Thyroid gland (tissue), 4 donors: ENCODE measurements at regions not wholly inside any gene's neighbourhood (a gene's known extent, or its start where the extent isn't known, plus 50 kb on each side); places are given as distances from the start of the nearest gene placed in this dataset.

Experiments used
- DNase-seq, 2 donors: peaks; one replicate each; pipeline ENCODE4 v3.0.0-alpha.2; 2019
- H3K27ac ChIP-seq, 3 donors: fragments of 200-600 bp; sonication (generic); 1 replicate in 2 of 3; 2 replicates in 1 of 3; pipeline ENCODE4 v1.5.1; 2016 to 2019; ENCODE audit warnings: mild to moderate bottlenecking in 1 of 3, moderate library complexity in 1 of 3
- H3K27me3 ChIP-seq: fragments of 200-600 bp; sonication (generic); one replicate; pipeline ENCODE4 v1.5.1; 2019
- H3K36me3 ChIP-seq, 2 donors: fragments of 200-600 bp; sonication (generic); one replicate each; pipeline ENCODE4 v1.5.1; 2016 to 2019
- H3K4me1 ChIP-seq, 2 donors: fragments of 200-600 bp; sonication (generic); one replicate each; pipeline ENCODE4 v1.5.1; 2017 to 2019
- H3K4me3 ChIP-seq, 3 donors: fragments of 200-600 bp; sonication (generic); replicated peaks in 1 of 3; 1 replicate in 2 of 3; 2 replicates in 1 of 3; pipeline ENCODE4 v1.5.1; 2016; ENCODE audit warnings: mild to moderate bottlenecking in 1 of 3
- H3K9me3 ChIP-seq: fragments of 200-600 bp; sonication (generic); one replicate; pipeline ENCODE4 v1.5.1; 2017
- POLR2A ChIP-seq, 2 donors: fragments of 450-650 bp; IDR thresholded peaks; one replicate each; pipeline ENCODE4 v1.6.1; 2017; ENCODE audit warnings: antibody characterized with exemption in 2 of 2, mild to moderate bottlenecking in 2 of 2, moderate library complexity in 1 of 2
- WGBS, 2 donors: methylation state at CpG; one replicate each; pipeline ENCODE4 v1.1.5; 2017; 5-methylcytosine and 5-hydroxymethylcytosine counted together
- intact Hi-C: fragments of 100-400 bp; cut with DNase I; formaldehyde crosslinking; loops from one replicate; pipeline ENCODE4 v1.15.1; 2023
- TF ChIP-seq, protein P1 (sequence below), 6 experiments: fragments of 200-600 bp in 3 of 6; fragments of 450-650 bp in 3 of 6; sonication (generic) in 3 of 6; IDR thresholded peaks; one replicate each; pipeline ENCODE4 v1.5.1; 2016 to 2019; ENCODE audit warnings: antibody characterized with exemption in 6 of 6, mild to moderate bottlenecking in 2 of 6, inconsistent platforms in 1 of 6, moderate library complexity in 1 of 6

- 84 to 88% methylated on average over 4 of the region's 4 CpGs for WGBS, 2 donors
- TF ChIP-seq, protein P1, sequence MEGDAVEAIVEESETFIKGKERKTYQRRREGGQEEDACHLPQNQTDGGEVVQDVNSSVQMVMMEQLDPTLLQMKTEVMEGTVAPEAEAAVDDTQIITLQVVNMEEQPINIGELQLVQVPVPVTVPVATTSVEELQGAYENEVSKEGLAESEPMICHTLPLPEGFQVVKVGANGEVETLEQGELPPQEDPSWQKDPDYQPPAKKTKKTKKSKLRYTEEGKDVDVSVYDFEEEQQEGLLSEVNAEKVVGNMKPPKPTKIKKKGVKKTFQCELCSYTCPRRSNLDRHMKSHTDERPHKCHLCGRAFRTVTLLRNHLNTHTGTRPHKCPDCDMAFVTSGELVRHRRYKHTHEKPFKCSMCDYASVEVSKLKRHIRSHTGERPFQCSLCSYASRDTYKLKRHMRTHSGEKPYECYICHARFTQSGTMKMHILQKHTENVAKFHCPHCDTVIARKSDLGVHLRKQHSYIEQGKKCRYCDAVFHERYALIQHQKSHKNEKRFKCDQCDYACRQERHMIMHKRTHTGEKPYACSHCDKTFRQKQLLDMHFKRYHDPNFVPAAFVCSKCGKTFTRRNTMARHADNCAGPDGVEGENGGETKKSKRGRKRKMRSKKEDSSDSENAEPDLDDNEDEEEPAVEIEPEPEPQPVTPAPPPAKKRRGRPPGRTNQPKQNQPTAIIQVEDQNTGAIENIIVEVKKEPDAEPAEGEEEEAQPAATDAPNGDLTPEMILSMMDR (IDR thresholded peaks at IDR 0.05), result no peak
- no peak for TF ChIP-seq POLR2A (IDR thresholded peaks at IDR 0.05)
- Histone ChIP-seq H3K9me3 (no peaks in the 10 kb centered on the region), H3K36me3 (no peaks in the 10 kb centered on the region), H3K27me3 (no peaks in the 10 kb centered on the region), H3K27ac (no peak overlapping the region), H3K4me1 (no peaks in the 10 kb centered on the region), H3K4me3 (no peak overlapping the region)
- DNase-seq, result no peak
- intact Hi-C loops, result no loop called here
Observed at GRCh38 chr10:20970708-20971107, 73.6 kb upstream of the NEBL start.

GRCh38 chr10:20970044-20970443, 72.9 kb upstream of the NEBL start:
- intact Hi-C loops, result no loop called here
- H3K4me3 ChIP-seq, result no peak overlapping the region
- no peaks in the 10 kb centered on the region for H3K27me3 ChIP-seq
- no peaks in the 10 kb centered on the region for H3K4me1 ChIP-seq
- 99% methylated on average over 3 of the region's 3 CpGs for WGBS, 2 donors
- H3K9me3 ChIP-seq, result no peaks in the 10 kb centered on the region
- H3K36me3 ChIP-seq, result no peaks in the 10 kb centered on the region
- DNase-seq, result no peak
- no peak for TF ChIP-seq POLR2A (IDR thresholded peaks at IDR 0.05)
- TF ChIP-seq, protein P1 (IDR thresholded peaks at IDR 0.05), result no peak
- no peak overlapping the region for H3K27ac ChIP-seq

DNA sequence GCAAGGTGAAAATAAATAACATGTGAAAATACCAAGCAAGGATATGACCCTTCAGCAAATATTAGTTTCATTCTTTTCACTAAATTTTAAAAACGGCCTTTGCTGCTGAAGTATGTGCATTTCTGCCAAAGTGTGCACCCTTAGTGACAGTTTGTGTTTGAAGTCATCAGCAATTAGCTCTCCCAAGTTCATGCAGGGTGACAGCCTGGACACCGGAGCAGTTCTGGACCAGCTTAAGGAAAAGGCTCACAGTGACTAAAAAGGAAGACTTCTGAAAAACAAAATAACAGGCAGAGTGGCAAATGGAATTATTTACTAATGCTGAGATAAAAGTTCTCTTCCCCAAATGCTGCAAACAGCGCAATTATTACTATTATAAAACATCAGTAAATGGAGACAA, 69.3 kb upstream of the NEBL start:
- intact Hi-C loops, result no loop called here
- no peaks in the 10 kb centered on the region for H3K27me3 ChIP-seq
- no peak for TF ChIP-seq POLR2A (IDR thresholded peaks at IDR 0.05)
- TF ChIP-seq, protein P1 (IDR thresholded peaks at IDR 0.05), result no peak
- H3K4me3 ChIP-seq, result no peak overlapping the region
- H3K36me3 ChIP-seq, result no peaks in the 10 kb centered on the region
- H3K9me3 ChIP-seq, result no peaks in the 10 kb centered on the region
- 88% methylated on average over 3 of the region's 3 CpGs for WGBS, 2 donors
- DNase-seq, result no peak
- H3K27ac ChIP-seq, result no peak overlapping the region
- H3K4me1 ChIP-seq, result no peaks in the 10 kb centered on the region

DNA sequence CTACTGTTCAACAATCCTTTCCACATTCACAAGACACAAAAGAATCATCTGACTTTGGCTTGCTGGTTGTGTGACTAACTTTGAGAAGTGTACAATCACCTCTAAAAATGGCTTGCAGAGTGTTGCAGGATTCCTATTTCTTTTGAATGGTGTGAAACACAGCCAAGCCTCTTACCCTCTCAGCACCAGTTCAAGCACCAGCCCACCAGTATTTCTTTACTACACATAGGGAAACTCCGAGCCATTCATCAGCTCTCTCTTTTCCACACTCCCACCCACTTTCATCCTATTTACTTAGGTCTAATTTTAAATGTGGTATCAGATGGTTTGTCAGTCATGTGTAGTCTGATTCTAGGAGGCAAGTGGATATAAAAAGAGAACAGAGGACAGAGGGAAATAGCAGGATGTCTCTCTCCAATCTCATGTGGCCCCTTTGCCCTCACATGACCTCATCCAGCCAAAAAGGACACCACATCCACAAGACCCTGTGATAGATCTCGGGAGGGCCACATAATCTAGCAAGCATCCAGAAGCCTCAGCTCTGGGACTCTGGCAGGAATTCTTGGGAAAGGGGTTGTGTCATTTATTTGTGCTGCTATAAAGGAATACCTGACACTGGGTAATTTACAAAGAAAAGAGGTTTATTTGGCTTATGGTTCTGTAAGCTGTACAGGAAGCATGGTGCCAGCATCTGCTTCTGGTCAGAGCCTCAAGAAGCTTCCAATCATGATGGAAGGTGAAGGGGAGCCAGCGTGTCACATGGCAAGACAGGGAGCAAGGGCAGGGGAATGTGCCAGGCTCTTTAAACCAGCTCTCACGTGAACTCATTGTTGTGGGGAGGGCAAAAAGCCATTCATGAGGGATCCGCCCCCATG, 66.8 kb upstream of the NEBL start:
- no peak for DNase-seq
- Histone ChIP-seq H3K4me3 (no peak overlapping the region), H3K36me3 (no peaks in the 10 kb centered on the region), H3K27ac (no peak overlapping the region), H3K9me3 (no peaks in the 10 kb centered on the region), H3K27me3 (no peaks in the 10 kb centered on the region), H3K4me1 (no peaks in the 10 kb centered on the region)
- 87 to 88% methylated on average over 5 of the region's 5 CpGs for WGBS, 2 donors
- TF ChIP-seq POLR2A (IDR thresholded peaks at IDR 0.05), result no peak
- TF ChIP-seq, protein P1 (IDR thresholded peaks at IDR 0.05), result no peak
- intact Hi-C loops, result no loop called here

GRCh38 chr10:20963056-20963455, 65.9 kb upstream of the NEBL start:
- Histone ChIP-seq H3K9me3 (no peaks in the 10 kb centered on the region), H3K4me3 (no peak overlapping the region), H3K27ac (no peak overlapping the region), H3K36me3 (no peaks in the 10 kb centered on the region), H3K4me1 (no peaks in the 10 kb centered on the region), H3K27me3 (no peaks in the 10 kb centered on the region)
- DNase-seq, result no peak
- intact Hi-C loops, result no loop called here
- no peak for TF ChIP-seq POLR2A (IDR thresholded peaks at IDR 0.05)
- TF ChIP-seq, protein P1 (IDR thresholded peaks at IDR 0.05), result no peak
- 79 to 88% methylated on average over 3 of the region's 3 CpGs for WGBS, 2 donors
